ENCODE measurements at regions not wholly inside any gene's neighbourhood (a gene's known extent, or its start where the extent isn't known, plus 50 kb on each side); places are given as distances from the start of the nearest gene placed in this dataset.

DNA sequence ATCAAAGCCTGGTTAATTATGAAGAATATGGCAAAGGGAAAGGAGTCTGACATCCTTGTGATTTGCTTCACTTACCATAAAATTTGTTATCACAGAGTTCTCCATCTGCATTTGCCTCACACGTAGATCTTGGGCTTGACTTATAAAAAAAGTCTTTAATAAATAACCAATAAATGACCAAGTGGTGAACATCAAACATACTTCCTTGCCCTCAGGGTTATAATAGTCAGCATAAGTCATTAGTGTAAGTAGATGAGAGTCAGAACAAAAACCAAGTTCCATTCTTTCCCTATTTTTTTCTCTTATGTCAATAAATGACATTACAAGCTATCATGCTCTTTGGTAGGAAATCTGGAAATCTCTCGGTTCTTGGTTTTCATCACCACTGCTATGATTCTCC, 635.4 kb upstream of the ATXN7L3B start:
- TF ChIP-seq, protein P1, sequence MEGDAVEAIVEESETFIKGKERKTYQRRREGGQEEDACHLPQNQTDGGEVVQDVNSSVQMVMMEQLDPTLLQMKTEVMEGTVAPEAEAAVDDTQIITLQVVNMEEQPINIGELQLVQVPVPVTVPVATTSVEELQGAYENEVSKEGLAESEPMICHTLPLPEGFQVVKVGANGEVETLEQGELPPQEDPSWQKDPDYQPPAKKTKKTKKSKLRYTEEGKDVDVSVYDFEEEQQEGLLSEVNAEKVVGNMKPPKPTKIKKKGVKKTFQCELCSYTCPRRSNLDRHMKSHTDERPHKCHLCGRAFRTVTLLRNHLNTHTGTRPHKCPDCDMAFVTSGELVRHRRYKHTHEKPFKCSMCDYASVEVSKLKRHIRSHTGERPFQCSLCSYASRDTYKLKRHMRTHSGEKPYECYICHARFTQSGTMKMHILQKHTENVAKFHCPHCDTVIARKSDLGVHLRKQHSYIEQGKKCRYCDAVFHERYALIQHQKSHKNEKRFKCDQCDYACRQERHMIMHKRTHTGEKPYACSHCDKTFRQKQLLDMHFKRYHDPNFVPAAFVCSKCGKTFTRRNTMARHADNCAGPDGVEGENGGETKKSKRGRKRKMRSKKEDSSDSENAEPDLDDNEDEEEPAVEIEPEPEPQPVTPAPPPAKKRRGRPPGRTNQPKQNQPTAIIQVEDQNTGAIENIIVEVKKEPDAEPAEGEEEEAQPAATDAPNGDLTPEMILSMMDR (conservative IDR thresholded peaks at IDR 0.05 in 1 of 2, IDR thresholded peaks at IDR 0.05 in 1 of 2; ENCODE audit: extremely low read depth in 1 of 2, insufficient read depth in 1 of 2, low read depth in 1 of 2, low read length in 2 of 2): no peak
- no peak for TF ChIP-seq EZH2 (IDR thresholded peaks at IDR 0.05; ENCODE audit: borderline replicate concordance, low read length)
